Ascending aorta (tissue), 2 donors: ENCODE measurements at regions not wholly inside any gene's neighbourhood (a gene's known extent, or its start where the extent isn't known, plus 50 kb on each side); places are given as distances from the start of the nearest gene placed in this dataset.

Experiments
- DNase-seq, 2 donors: peaks; one replicate each; pipeline ENCODE4 v3.0.0-alpha.2; 2019; ENCODE audit warnings: low spot score in 2 of 2
- H3K27ac ChIP-seq, 2 donors: fragments of 200-600 bp; sonication (generic); one replicate each; pipeline ENCODE4 v1.5.1; 2016 to 2017; ENCODE audit warnings: mild to moderate bottlenecking in 1 of 2
- H3K27me3 ChIP-seq: fragments of 200-600 bp; sonication (generic); one replicate; pipeline ENCODE4 v1.5.1; 2017
- H3K36me3 ChIP-seq, 2 donors: fragments of 200-600 bp; sonication (generic); one replicate each; pipeline ENCODE4 v1.5.1; 2016
- H3K4me1 ChIP-seq, 2 donors: fragments of 200-600 bp; sonication (generic); one replicate each; pipeline ENCODE4 v1.5.1; 2016 to 2017; ENCODE audit warnings: mild to moderate bottlenecking in 1 of 2
- H3K4me3 ChIP-seq, 2 donors: fragments of 200-600 bp; sonication (generic); one replicate each; pipeline ENCODE4 v1.5.1; 2016 to 2017; ENCODE audit warnings: mild to moderate bottlenecking in 1 of 2
- H3K9me3 ChIP-seq, 2 donors: fragments of 200-600 bp; sonication (generic); one replicate each; pipeline ENCODE4 v1.5.1; 2016
- intact Hi-C: fragments of 100-400 bp; cut with DNase I; formaldehyde crosslinking; loops from one replicate; pipeline ENCODE4 v1.15.1; 2023
- TF ChIP-seq, protein P1 (sequence below), 3 experiments: fragments of 200-600 bp in 2 of 3; fragments of 450-650 bp in 1 of 3; sonication (generic) in 2 of 3; IDR thresholded peaks; one replicate each; pipeline ENCODE4 v1.5.1; 2016 to 2019; ENCODE audit warnings: antibody characterized with exemption in 3 of 3, mild to moderate bottlenecking in 1 of 3, moderate library complexity in 1 of 3

DNA sequence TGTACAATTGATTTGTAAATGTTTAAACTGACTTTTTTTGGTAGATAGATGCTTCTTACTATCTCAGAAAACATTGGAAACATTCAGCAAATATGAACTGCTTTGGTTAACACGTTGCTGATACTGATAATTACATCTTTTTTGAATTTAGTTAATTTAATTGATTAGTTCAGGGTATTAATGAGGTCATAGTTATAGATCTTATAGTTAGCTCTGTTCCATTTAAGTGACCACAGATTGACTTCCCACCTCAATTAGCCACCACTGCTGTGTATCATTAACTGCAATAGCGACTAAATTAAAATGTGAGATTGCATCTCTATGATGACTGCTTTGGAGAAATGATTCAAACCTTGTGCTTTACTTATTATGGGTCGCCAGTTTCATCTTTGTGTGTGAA lies 407.1 kb upstream of the EDIL3 start:
- DNase-seq: no peak
- no peak overlapping the region for H3K4me3 ChIP-seq

DNA sequence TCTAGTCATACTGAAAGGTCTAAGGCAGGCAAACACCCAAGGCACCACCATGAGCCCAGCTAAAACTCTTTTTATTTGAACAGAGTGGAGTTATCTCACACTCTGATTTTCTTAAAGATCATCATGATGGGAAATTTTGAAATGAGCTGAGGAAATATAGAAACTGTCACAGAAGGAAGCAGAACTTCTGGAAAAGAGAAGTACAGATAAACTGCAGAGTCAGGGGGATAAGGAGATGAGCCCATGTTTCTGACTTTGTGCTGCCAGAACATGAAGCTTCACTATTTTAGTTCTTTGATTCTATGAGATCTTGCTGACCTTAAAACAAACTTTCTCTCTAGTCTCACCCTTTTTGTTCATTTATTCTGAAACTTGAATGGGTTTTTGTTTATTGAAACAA lies 406.5 kb upstream of the EDIL3 start:
- TF ChIP-seq, protein P1, sequence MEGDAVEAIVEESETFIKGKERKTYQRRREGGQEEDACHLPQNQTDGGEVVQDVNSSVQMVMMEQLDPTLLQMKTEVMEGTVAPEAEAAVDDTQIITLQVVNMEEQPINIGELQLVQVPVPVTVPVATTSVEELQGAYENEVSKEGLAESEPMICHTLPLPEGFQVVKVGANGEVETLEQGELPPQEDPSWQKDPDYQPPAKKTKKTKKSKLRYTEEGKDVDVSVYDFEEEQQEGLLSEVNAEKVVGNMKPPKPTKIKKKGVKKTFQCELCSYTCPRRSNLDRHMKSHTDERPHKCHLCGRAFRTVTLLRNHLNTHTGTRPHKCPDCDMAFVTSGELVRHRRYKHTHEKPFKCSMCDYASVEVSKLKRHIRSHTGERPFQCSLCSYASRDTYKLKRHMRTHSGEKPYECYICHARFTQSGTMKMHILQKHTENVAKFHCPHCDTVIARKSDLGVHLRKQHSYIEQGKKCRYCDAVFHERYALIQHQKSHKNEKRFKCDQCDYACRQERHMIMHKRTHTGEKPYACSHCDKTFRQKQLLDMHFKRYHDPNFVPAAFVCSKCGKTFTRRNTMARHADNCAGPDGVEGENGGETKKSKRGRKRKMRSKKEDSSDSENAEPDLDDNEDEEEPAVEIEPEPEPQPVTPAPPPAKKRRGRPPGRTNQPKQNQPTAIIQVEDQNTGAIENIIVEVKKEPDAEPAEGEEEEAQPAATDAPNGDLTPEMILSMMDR (IDR thresholded peaks at IDR 0.05): no peak
- Histone ChIP-seq H3K27ac (no peak overlapping the region), H3K9me3 (no peaks in the 10 kb centered on the region), H3K4me1 (no peaks in the 10 kb centered on the region), H3K4me3 (no peak overlapping the region), H3K27me3 (no peaks in the 10 kb centered on the region), H3K36me3 (no peaks in the 10 kb centered on the region)
- DNase-seq: no peak
- intact Hi-C loops: no loop called here

More for the DNA sequence above, 407.1 kb upstream of the EDIL3 start:
- TF ChIP-seq, protein P1 (IDR thresholded peaks at IDR 0.05): no peak
- intact Hi-C loops: no loop called here
- H3K4me1 ChIP-seq: no peaks in the 10 kb centered on the region
- no peaks in the 10 kb centered on the region for H3K36me3 ChIP-seq
- no peaks in the 10 kb centered on the region for H3K9me3 ChIP-seq
- no peaks in the 10 kb centered on the region for H3K27me3 ChIP-seq
- no peak overlapping the region for H3K27ac ChIP-seq

DNA sequence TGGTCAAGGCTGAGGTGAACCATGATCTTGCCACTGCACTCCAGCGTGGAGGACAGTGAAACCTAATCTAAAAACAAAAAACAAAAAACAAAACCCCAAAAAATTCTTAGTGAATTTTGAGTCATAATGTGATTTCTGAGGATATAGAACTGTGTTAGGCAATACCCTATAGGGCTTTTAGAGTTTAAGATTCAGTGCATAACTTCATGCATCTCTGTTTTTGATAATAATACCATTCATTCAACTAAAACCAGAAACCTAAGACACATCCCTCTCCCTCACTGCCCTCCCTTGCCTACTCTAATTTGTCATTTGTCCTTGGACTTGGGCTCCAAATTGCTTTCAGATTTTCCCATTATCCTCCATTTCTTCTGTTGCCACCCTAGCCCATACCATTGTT lies 405.7 kb upstream of the EDIL3 start:
- Histone ChIP-seq H3K36me3 (no peaks in the 10 kb centered on the region), H3K4me3 (no peak overlapping the region), H3K9me3 (no peaks in the 10 kb centered on the region), H3K4me1 (no peaks in the 10 kb centered on the region), H3K27ac (no peak overlapping the region), H3K27me3 (no peaks in the 10 kb centered on the region)
- DNase-seq: no peak
- intact Hi-C loops: no loop called here
- TF ChIP-seq, protein P1 (IDR thresholded peaks at IDR 0.05): no peak

DNA sequence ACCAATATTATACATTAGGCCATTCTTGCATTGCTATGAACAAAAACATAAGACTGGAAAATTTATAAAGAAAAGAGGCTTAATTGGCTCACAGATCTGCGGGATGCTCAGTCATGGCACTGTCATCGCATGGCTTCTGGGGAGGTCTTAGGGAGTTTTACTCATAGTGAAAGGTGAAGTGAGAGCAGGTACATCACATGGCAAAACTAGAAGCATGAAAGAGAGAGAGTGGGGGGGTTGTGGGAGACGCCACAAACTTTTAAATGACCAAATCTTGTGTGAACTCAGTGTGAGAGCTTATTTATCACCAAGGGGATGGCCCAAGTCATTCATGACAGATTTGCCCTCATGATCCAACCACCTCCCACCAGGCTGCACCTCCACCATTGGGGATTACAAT lies 398.3 kb upstream of the EDIL3 start:
- no peak for DNase-seq
- Histone ChIP-seq H3K4me3 (no peak overlapping the region), H3K27ac (no peak overlapping the region), H3K4me1 (no peaks in the 10 kb centered on the region), H3K9me3 (no peaks in the 10 kb centered on the region), H3K36me3 (no peaks in the 10 kb centered on the region), H3K27me3 (no peaks in the 10 kb centered on the region)
- intact Hi-C loops: no loop called here
- TF ChIP-seq, protein P1 (IDR thresholded peaks at IDR 0.05): no peak

DNA sequence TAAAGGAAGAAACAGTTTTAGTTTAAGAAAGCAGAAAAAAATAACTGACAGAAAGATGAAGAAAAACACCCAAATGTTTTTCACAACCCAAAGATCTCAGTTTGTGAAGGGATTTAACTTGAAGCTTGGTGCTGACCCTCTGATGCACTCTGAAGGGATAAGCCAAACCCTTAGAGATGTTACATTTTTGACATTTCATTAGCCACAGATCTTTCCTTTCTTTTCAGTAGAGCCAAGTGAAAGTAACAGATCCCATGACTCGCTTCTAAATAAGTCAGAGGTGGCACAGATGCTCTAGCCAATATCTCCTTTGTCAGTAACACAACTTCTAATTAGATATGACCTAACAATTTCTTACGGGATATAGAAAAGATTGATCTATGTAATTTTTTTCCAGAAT lies 394.5 kb upstream of the EDIL3 start:
- H3K4me3 ChIP-seq: no peak overlapping the region
- no peak for DNase-seq
- H3K27ac ChIP-seq: no peak overlapping the region
- H3K27me3 ChIP-seq: no peaks in the 10 kb centered on the region
- H3K9me3 ChIP-seq: no peaks in the 10 kb centered on the region
- TF ChIP-seq, protein P1 (IDR thresholded peaks at IDR 0.05): no peak
- intact Hi-C loops: no loop called here
- H3K36me3 ChIP-seq: no peaks in the 10 kb centered on the region
- H3K4me1 ChIP-seq: no peaks in the 10 kb centered on the region

DNA sequence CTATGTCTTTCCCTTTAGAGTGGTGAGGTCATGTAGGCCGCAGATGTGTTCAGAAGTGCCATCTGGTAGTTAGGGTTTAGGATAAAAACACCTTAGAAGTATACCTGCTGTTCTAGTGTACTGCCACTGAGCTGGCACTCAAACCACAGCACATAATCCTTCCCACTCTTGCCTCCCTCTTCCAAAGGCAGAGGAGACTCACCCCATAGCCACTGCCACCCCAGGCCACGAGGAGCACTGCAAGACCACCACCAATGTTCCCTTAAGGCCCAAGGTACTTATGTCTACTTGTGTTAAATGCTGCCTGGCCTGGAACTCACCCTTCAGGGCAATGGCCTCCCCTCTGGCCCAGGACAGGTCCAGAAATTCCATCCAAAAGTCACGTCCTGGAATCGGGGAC lies 379.5 kb upstream of the EDIL3 start:
- Histone ChIP-seq H3K36me3 (no peaks in the 10 kb centered on the region), H3K27me3 (no peaks in the 10 kb centered on the region), H3K27ac (no peak overlapping the region), H3K9me3 (no peaks in the 10 kb centered on the region), H3K4me3 (no peak overlapping the region), H3K4me1 (no peaks in the 10 kb centered on the region)
- intact Hi-C loops: no loop called here
- no peak for DNase-seq
- TF ChIP-seq, protein P1 (IDR thresholded peaks at IDR 0.05): no peak
